Activated T-cell treated with anti-CD3 and anti-CD28 coated beads for 1 hour (primary cell): ENCODE measurements at regions not wholly inside any gene's neighbourhood (a gene's known extent, or its start where the extent isn't known, plus 50 kb on each side); places are given as distances from the start of the nearest gene placed in this dataset.
"Not testable (repeated sequence)": the region's sequence is repeated elsewhere in the genome, so short reads cannot be mapped to it uniquely, and the experiment has no call there.

ENCODE experiments used
- DNase-seq: peaks from one replicate; pipeline ENCODE4 v3.0.0-alpha.2; 2020; ENCODE audit warnings: low read depth

GRCh38 chrX:65821721-65822496 is 154.5 kb downstream of the MSN start:
- peak; percentile 25 for DNase-seq

GRCh38 chrX:65819983-65820382 is 152.5 kb downstream of the MSN start:
- not testable (repeated sequence) for DNase-seq

GRCh38 chrX:65813245-65813644 is 145.8 kb downstream of the MSN start:
- DNase-seq: no peak

- DNase-seq: no peak
Observed at GRCh38 chrX:65811558-65812228, 144.2 kb downstream of the MSN start.
